ENCODE measurements at regions not wholly inside any gene's neighbourhood (a gene's known extent, or its start where the extent isn't known, plus 50 kb on each side); places are given as distances from the start of the nearest gene placed in this dataset.
"Not testable (repeated sequence)": the region's sequence is repeated elsewhere in the genome, so short reads cannot be mapped to it uniquely, and the experiment has no call there.

- TF ChIP-seq PHF8 (IDR thresholded peaks at IDR 0.05; ENCODE audit: borderline replicate concordance, low read length); RAD21 (CRISPR knock-in tag; conservative IDR thresholded peaks at IDR 0.05 in 1 of 2, IDR thresholded peaks at IDR 0.05 in 1 of 2); HDAC1 (IDR thresholded peaks at IDR 0.05); GTF2A2 (tag; IDR thresholded peaks at IDR 0.05); POLR2AphosphoS5 (IDR thresholded peaks at IDR 0.05; ENCODE audit: control insufficient read depth, insufficient read depth, low read depth, low read length); ZNF740 (CRISPR knock-in tag; IDR thresholded peaks at IDR 0.05); ZNF740 (tag; IDR thresholded peaks at IDR 0.05); FOXM1 (IDR thresholded peaks at IDR 0.05; ENCODE audit: low read depth); FOXM1 (CRISPR knock-in tag; IDR thresholded peaks at IDR 0.05; ENCODE audit: low read depth): not testable (repeated sequence)
- TF ChIP-seq, protein P1, sequence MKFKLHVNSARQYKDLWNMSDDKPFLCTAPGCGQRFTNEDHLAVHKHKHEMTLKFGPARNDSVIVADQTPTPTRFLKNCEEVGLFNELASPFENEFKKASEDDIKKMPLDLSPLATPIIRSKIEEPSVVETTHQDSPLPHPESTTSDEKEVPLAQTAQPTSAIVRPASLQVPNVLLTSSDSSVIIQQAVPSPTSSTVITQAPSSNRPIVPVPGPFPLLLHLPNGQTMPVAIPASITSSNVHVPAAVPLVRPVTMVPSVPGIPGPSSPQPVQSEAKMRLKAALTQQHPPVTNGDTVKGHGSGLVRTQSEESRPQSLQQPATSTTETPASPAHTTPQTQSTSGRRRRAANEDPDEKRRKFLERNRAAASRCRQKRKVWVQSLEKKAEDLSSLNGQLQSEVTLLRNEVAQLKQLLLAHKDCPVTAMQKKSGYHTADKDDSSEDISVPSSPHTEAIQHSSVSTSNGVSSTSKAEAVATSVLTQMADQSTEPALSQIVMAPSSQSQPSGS (CRISPR knock-in tag; IDR thresholded peaks at IDR 0.05), result not testable (repeated sequence)
- TF ChIP-seq, protein P2, sequence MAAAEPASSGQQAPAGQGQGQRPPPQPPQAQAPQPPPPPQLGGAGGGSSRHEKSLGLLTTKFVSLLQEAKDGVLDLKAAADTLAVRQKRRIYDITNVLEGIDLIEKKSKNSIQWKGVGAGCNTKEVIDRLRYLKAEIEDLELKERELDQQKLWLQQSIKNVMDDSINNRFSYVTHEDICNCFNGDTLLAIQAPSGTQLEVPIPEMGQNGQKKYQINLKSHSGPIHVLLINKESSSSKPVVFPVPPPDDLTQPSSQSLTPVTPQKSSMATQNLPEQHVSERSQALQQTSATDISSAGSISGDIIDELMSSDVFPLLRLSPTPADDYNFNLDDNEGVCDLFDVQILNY (CRISPR knock-in tag; IDR thresholded peaks at IDR 0.05), result not testable (repeated sequence)
Observed at GRCh38 chr15:21284353-21284752, 155.9 kb downstream of the POTEB3 start.
